Naive B cell (primary cell): ENCODE measurements at regions not wholly inside any gene's neighbourhood (a gene's known extent, or its start where the extent isn't known, plus 50 kb on each side); places are given as distances from the start of the nearest gene placed in this dataset.
"Not testable (repeated sequence)": the region's sequence is repeated elsewhere in the genome, so short reads cannot be mapped to it uniquely, and the experiment has no call there.

Source experiments
- ATAC-seq, 2 donors: fragments of 150-1000 bp; cut with Tn5 transposase; 2 replicates each; pipeline ENCODE4 v1.10.0; 2021; ENCODE audit warnings: low read depth in 2 of 2, mild to moderate bottlenecking in 2 of 2, moderate library complexity in 2 of 2
- DNase-seq: peaks from one replicate; pipeline ENCODE4 v3.0.0; 2022
- H3K27ac Mint-ChIP-seq, 6 donors: one replicate each; pipeline ENCODE4 v1.8.0; 2020 to 2022; ENCODE audit warnings: mild to moderate bottlenecking in 6 of 6, mixed read lengths in 6 of 6, moderate library complexity in 5 of 6, inconsistent platforms in 2 of 6
- H3K27me3 Mint-ChIP-seq, 3 donors: one replicate each; pipeline ENCODE4 v1.8.0; 2021 to 2022; ENCODE audit warnings: mixed read lengths in 3 of 3, mild to moderate bottlenecking in 1 of 3
- H3K36me3 Mint-ChIP-seq, 2 donors: one replicate each; pipeline ENCODE4 v1.8.0; 2020 to 2022; ENCODE audit warnings: mixed read lengths in 2 of 2, inconsistent platforms in 1 of 2, mild to moderate bottlenecking in 1 of 2
- H3K4me1 Mint-ChIP-seq, 3 donors: one replicate each; pipeline ENCODE4 v1.8.0; 2020 to 2022; ENCODE audit warnings: mixed read lengths in 3 of 3, inconsistent platforms in 1 of 3, mild to moderate bottlenecking in 1 of 3, moderate library complexity in 1 of 3
- H3K4me3 Mint-ChIP-seq, 8 donors: one replicate each; pipeline ENCODE4 v1.8.0; 2020 to 2022; ENCODE audit warnings: mild to moderate bottlenecking in 8 of 8, mixed read lengths in 8 of 8, moderate library complexity in 8 of 8, inconsistent platforms in 2 of 8
- H3K9me3 Mint-ChIP-seq, 7 donors: one replicate each; pipeline ENCODE4 v1.8.0; 2020 to 2022; ENCODE audit warnings: mixed read lengths in 7 of 7, mild to moderate bottlenecking in 5 of 7, inconsistent platforms in 2 of 7, moderate library complexity in 1 of 7

DNA sequence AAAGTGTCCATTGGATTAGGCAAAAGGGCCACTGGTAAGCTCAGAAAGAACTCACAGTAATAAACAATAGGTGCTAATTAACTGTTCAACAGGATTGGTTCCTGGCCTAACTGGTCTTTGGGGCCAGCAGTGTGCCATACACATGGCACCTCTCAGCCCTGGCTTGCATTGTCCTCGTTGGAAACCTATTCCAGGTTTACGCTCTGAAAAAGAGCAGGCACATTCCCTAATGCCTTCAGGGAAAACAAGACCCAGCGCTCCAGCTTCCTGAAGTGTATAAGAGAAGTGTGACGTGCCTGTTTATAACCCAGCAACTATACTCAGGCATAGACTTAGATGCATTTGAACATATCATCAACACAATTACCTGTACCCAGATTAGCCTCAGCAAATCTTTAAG is 51.9 kb upstream of the RBM47 start:
- Mint-ChIP-seq H3K9me3 (peaks cover 0 to 2% (median 0%) of the 10 kb centered on the region in 7 donors), H3K36me3 (no peaks in the 10 kb centered on the region), H3K4me1 (no peaks in the 10 kb centered on the region), H3K27me3 (no peaks in the 10 kb centered on the region), H3K4me3 (no peak overlapping the region), H3K27ac (no peak overlapping the region)
- DNase-seq (no peak), ATAC-seq (no peak)

DNA sequence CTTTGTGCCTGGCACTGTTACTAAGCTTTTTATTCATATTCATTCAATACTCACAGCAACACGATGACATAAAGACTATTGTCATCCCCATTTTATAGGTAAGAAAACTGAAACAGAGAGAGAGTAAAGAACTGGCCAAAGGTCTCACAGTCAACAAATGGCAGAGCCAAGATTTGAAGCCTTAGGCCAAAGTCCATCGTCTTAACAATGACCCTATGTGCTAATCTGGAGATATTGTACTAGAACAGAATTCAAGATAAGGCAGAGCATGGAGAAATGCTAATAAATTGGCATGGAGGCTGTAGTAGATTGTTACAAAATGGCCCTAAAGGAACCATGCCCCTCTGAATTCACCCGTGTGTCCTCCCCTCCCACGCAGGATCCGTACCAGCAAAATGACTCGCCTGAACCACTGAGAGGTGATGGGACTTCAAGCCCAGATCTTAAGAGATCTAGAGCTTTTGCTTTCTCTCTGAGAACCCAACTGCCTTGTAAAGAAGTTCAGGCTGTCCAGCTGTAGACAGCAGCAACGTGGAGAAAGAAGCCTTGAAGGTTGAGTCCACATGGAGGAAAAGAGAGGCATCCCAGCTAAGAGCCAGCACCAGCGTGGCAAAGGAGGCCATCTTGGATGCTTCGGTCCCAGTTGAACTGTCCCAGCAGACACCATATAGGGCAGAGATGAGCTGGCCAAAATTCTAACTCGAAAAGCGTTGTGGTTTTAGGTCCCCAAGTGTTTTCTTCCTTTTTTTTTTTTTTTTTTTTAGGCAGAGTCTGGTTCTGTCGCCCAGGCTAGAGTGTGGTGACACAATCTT is 52.8 kb upstream of the RBM47 start:
- Mint-ChIP-seq H3K4me1 (no peaks in the 10 kb centered on the region), H3K9me3 (peaks cover 0 to 2% (median 0%) of the 10 kb centered on the region in 7 donors), H3K27me3 (no peaks in the 10 kb centered on the region), H3K27ac (peak overlapping the region in 1 of 6 donors; percentile 41), H3K36me3 (no peaks in the 10 kb centered on the region), H3K4me3 (no peak overlapping the region)
- DNase-seq (no peak), ATAC-seq (no peak)

DNA sequence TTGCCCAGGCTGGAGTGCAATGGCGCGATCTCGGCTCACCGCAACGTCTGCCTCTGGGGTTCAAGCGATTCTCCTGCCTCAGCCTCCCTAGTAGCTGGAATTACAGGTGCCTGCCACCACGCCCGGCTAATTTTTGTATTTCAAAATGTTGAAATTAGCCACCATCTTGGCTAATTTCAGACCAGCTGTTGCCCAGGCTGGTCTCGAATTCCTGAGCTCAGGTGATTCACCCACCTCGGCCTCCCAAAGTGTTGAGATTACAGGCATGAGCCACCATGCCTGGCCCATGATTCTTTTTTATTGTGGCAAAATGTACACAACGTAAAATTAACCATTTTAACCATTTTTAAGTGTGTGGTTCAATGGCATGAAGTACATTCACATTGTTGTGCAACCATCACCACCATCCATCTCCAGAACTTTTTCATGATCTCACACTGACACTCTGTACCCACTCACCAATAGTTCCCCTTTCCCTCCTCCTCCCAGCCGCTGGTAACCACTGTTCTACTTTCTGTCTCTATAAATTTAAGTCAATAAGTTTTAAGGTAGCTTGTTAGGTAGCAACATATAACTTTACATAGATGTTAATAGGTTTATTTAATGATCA is 54.0 kb upstream of the RBM47 start:
- not testable (repeated sequence) for ATAC-seq, H3K27me3 Mint-ChIP-seq, H3K4me1 Mint-ChIP-seq, DNase-seq, H3K9me3 Mint-ChIP-seq, H3K36me3 Mint-ChIP-seq, H3K4me3 Mint-ChIP-seq
- H3K27ac Mint-ChIP-seq: peak overlapping the region in 2 of 6 donors; percentile 35 to 76

DNA sequence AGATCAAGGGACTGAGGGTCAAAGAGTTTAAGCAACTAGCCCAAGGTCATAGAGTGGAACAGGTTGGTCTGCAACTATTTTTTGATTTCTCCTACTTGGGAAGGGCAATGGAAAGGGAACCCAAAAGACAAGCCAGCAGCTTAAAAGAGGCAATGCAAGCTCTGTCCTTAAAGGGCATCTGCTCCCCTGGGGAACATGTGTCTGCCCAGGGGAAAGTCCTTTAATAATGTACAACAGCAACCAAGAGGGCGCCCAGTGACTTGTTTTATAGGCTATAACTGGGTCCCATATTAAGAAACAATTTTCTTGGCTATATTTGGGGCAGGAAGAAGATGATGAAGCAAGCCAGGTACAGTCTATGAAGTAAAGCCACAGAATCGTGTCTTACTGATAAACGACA is 54.7 kb upstream of the RBM47 start:
- peaks cover 0 to 2% (median 0%) of the 10 kb centered on the region in 7 donors for H3K9me3 Mint-ChIP-seq
- no peaks in the 10 kb centered on the region for H3K36me3 Mint-ChIP-seq
- no peaks in the 10 kb centered on the region for H3K27me3 Mint-ChIP-seq
- no peak overlapping the region for H3K27ac Mint-ChIP-seq
- no peaks in the 10 kb centered on the region for H3K4me1 Mint-ChIP-seq
- DNase-seq (no peak), ATAC-seq (no peak)
- H3K4me3 Mint-ChIP-seq: no peak overlapping the region

DNA sequence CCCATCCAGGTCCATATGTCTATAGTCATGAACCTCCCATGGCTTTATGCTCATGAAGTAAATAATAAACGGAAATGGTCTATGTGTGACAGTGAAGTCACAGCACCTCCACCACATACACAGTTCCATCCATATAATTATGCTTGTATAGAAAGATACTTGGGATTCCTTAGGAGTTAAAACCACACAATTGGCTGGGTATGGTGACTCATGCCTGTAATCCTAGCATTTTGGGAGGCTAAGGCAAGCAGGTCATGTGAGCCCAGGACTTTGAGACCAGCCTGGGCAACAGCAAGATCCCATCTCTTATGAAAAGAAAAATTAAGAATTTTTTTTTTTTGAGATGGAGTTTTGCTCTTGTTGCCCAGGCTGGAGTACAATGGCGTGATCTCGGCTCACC is 55.6 kb upstream of the RBM47 start:
- Mint-ChIP-seq H3K27me3 (no peaks in the 10 kb centered on the region), H3K4me3 (no peak overlapping the region), H3K4me1 (no peaks in the 10 kb centered on the region), H3K9me3 (peaks cover 0 to 2% (median 0%) of the 10 kb centered on the region in 7 donors), H3K36me3 (no peaks in the 10 kb centered on the region), H3K27ac (no peak overlapping the region)
- no peak for ATAC-seq
- DNase-seq: no peak

DNA sequence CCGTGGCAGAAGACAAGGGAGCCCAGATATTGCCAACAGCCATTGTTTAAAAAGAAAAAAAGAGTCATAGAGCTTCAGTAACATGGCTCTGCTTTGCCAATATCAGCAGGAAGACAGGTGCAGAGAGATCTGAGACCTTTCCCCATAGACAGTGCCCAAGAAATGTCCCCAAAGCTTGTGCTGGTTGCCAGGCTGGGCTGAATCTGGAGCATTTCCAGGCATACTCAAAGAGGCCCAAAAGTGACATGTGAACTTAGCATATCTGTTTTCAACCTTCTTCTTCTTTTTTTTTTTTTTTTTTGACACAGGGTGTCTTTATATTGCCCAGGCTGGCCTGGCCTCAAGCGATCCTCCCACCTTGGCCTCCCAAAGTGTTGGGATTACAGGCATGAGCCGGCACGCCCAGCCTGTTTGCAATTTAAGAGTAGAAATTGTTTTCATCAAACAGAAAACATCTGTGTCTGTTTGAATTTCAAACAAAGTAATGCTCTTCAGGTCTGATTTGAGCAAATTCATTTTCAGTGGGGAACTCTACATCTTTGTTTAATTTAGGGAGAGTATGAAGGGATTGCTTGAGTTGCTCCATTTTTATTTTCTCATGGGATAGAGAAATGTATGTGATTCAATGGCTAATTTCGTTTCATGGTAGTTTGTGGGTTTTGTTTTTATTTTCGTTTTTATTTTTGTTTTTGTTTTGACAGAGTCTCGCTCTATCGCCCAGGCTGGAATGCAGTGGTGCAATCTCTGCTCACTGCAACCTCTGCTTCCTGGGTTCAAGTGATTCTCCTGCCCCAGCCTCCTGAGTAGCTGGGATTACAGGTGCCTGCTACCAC is 56.6 kb upstream of the RBM47 start:
- ATAC-seq: no peak
- Mint-ChIP-seq H3K4me1 (no peaks in the 10 kb centered on the region), H3K27ac (peak overlapping the region in 1 of 6 donors; percentile 67), H3K4me3 (no peak overlapping the region), H3K27me3 (peaks cover 0 to 5% (median 0%) of the 10 kb centered on the region in 3 donors), H3K9me3 (peaks cover 0 to 8% (median 0%) of the 10 kb centered on the region in 7 donors), H3K36me3 (no peaks in the 10 kb centered on the region)
- no peak for DNase-seq

DNA sequence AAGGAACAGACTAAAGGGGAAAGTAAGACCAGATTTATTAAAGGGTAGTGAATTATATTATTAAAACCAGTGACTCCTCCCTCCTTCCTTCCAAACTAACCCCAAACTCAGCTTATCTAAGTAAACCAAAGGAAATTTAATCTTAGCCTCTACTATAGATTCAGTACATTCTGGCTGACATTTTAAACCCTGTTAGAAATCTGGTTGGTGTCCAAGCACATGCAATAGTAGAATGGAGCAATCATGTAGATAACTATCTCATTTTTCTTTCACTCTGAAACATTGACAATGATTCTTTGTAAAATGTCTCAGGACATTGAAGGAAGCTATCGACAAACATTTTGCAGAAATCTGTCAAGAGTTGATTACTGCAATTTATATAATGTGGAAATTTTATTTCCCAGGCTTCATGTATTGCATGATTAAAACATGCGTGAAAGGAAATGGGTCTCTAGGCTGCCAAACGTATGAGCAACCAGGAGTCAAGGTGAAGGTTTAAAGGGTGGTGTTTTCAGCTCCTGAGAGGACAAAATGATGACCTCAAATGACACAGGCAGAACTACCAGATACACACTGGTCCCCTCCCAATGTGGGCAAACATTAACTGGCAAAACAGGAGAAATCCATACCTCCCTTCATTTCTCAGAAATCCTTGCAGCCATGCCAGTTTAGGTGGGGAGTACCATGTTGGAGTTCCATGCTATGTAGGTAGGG is 58.2 kb upstream of the RBM47 start:
- Mint-ChIP-seq H3K36me3 (no peaks in the 10 kb centered on the region), H3K4me1 (no peaks in the 10 kb centered on the region), H3K4me3 (no peak overlapping the region), H3K9me3 (peaks cover 0 to 20% (median 0%) of the 10 kb centered on the region in 7 donors), H3K27me3 (peaks cover 0 to 5% (median 0%) of the 10 kb centered on the region in 3 donors), H3K27ac (no peak overlapping the region)
- no peak for ATAC-seq
- no peak for DNase-seq

DNA sequence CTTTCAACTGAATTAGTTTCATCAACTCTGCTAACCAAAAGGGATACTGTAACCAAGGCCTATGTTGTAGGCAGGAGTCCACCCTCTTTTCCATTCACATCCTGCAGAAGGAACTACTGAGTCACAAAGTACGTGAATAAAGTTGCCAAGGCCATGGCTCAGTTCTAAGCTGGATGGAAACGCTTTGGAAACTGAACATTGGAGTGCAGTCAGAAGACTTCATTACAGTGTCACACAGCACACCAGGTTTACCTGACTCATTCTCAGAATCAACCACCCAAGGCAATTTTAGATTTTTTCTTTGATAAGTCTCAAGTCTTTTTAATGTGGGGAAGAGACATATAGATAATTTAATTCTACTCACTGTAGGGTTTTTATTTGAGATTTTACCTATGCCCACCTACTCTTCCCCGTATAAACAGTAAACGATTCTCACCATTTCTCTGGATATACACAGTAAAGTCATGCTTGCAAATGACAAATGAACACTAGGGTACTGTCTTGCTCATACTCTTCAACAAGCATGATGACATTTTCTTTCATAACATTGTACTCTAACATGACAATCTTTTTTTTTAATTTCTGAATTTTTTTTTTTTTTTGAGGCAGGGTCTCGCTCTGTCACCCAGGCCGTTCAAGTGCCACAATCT is 58.9 kb upstream of the RBM47 start:
- ATAC-seq (no peak), DNase-seq (no peak)
- H3K9me3 Mint-ChIP-seq: peaks cover 0 to 20% (median 0%) of the 10 kb centered on the region in 7 donors
- no peaks in the 10 kb centered on the region for H3K36me3 Mint-ChIP-seq
- no peak overlapping the region for H3K4me3 Mint-ChIP-seq
- H3K27ac Mint-ChIP-seq: no peak overlapping the region
- H3K4me1 Mint-ChIP-seq: no peaks in the 10 kb centered on the region
- peaks cover 0 to 5% (median under 1%) of the 10 kb centered on the region in 3 donors for H3K27me3 Mint-ChIP-seq

DNA sequence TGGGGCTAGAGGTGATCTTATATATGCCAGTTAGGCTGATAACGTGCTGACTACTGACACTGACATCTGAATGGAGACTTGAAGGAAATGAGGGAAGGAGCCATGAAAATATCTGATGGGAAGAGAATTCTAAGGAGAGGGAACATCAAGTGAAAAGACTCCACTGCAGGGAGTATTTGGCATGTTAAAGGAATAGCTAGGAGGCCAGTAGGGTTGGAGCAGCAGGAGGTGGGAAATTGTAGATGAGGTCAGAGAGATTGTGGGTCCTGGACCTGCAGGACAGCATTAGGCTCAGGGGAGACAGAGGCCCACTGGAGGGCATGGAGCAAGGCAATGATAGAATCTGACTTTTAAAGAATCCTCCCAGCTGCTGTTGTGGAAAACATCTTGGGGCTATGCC is 55.8 kb upstream of the NSUN7 start:
- peaks cover 0 to 20% (median 0%) of the 10 kb centered on the region in 7 donors for H3K9me3 Mint-ChIP-seq
- H3K27me3 Mint-ChIP-seq: peaks cover 0 to 6% (median 5%) of the 10 kb centered on the region in 3 donors
- ATAC-seq: no peak
- H3K27ac Mint-ChIP-seq: no peak overlapping the region
- H3K4me3 Mint-ChIP-seq: no peak overlapping the region
- no peaks in the 10 kb centered on the region for H3K36me3 Mint-ChIP-seq
- no peaks in the 10 kb centered on the region for H3K4me1 Mint-ChIP-seq
- no peak for DNase-seq

DNA sequence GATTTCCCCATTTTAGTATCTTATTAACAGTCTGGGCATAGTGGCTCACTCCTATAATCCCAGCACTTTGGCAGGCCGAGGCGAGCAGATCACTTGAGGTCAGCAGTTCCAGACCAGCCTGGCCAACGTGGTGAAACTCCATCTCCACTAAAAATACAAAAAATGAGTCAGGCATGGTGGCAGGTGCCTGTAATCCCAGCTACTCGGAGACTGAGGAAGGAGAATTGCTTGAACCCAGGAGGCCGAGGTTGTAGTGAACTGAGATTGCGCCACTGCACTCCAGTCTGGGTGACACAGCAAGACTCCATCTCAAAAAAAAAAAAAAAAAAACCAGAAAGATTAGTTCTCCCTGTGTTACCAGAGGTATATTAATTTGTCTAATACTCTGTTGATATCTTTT is 52.3 kb upstream of the NSUN7 start:
- not testable (repeated sequence) for ATAC-seq, DNase-seq, H3K9me3 Mint-ChIP-seq, H3K27me3 Mint-ChIP-seq, H3K27ac Mint-ChIP-seq, H3K4me3 Mint-ChIP-seq, H3K36me3 Mint-ChIP-seq, H3K4me1 Mint-ChIP-seq

DNA sequence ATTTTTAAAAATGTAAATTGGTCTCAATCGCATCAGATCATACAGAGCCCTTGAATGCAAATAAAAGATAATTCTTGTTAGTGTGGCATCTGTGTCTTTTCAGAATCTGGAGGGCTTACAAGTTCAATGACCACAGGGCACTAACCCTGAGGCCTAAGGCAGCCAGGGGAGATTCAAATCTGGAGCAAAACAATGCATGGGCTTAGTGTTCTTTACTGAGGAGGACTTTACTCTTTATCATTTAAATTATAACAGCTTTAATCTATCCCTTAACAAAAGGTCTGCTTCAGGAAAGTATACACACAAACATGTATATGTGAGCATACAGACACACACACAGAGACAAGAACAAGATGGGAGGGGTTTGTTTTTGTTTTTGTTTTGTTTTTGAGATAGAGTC is 51.0 kb upstream of the NSUN7 start:
- DNase-seq (no peak), ATAC-seq (no peak)
- Mint-ChIP-seq H3K9me3 (no peaks in the 10 kb centered on the region), H3K27ac (no peak overlapping the region), H3K36me3 (no peaks in the 10 kb centered on the region), H3K4me3 (no peak overlapping the region), H3K4me1 (no peaks in the 10 kb centered on the region), H3K27me3 (peaks cover 0 to 4% (median 0%) of the 10 kb centered on the region in 3 donors)

DNA sequence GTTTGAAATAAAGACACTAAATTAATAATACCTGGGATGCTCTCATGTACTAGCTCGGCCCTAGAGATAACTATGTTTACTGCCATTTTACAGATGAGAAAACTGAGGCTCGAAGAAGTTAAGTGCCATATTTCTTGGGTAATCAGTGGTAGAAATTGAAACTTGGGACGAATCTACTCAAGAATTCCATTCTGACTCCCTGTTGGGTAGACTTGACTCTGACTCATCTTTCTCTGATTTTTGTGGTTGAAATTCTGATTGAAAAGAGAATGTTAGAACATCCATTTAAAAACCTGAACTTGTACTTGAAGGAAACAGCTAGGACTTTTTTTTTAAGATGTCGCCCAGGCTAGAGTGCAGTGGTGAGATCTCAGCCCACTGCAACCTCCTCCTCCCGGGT is 50.1 kb upstream of the NSUN7 start:
- H3K27ac Mint-ChIP-seq: no peak overlapping the region
- DNase-seq (no peak), ATAC-seq (no peak)
- H3K27me3 Mint-ChIP-seq: no peaks in the 10 kb centered on the region
- no peaks in the 10 kb centered on the region for H3K9me3 Mint-ChIP-seq
- no peaks in the 10 kb centered on the region for H3K36me3 Mint-ChIP-seq
- H3K4me3 Mint-ChIP-seq: no peak overlapping the region
- H3K4me1 Mint-ChIP-seq: no peaks in the 10 kb centered on the region
